K562 (cell line): ENCODE measurements at regions not wholly inside any gene's neighbourhood (a gene's known extent, or its start where the extent isn't known, plus 50 kb on each side); places are given as distances from the start of the nearest gene placed in this dataset.

Source experiments
- CTCF ChIP-seq, 3 experiments: IDR thresholded peaks in 2 of 3; conservative IDR thresholded peaks in 1 of 3; 2 replicates each; pipeline ENCODE4 v1.5.1; 2011 to 2012; ENCODE audit warnings: low read length in 3 of 3, mild to moderate bottlenecking in 3 of 3, control low read depth in 2 of 3, improper control_type of control experiment in 1 of 3, inconsistent platforms in 1 of 3, low read depth in 1 of 3, mixed read lengths in 1 of 3, moderate library complexity in 1 of 3; ENCODE audit not compliant: insufficient read depth in 2 of 3
- EP400 ChIP-seq: fragments of 450-650 bp; IDR thresholded peaks from 2 replicates; pipeline ENCODE4 v1.6.1; 2017; ENCODE audit warnings: antibody characterized with exemption, mild to moderate bottlenecking, moderate library complexity
- HNRNPK ChIP-seq: fragments of 200-400 bp; formaldehyde crosslinking; IDR thresholded peaks from one replicate; pipeline ENCODE4 v1.6.1; 2018; ENCODE audit warnings: mild to moderate bottlenecking, low read depth, low read length; ENCODE audit not compliant: poor library complexity, severe bottlenecking
- HOMEZ ChIP-seq: fragments of 250-450 bp; sonication (Bioruptor Pico); IDR thresholded peaks from 2 replicates; pipeline ENCODE4 v1.4.0; 2020; ENCODE audit warnings: mild to moderate bottlenecking, moderate library complexity
- KAT7 ChIP-seq: sonication (generic); formaldehyde crosslinking; IDR thresholded peaks from 2 replicates; pipeline ENCODE4 v1.8.0; 2022; ENCODE audit warnings: missing genetic modification reagents, mild to moderate bottlenecking, borderline replicate concordance
- MYC ChIP-seq, 2 experiments: fragments of 250-450 bp in 1 of 2; sonication (Bioruptor Pico) in 1 of 2; IDR thresholded peaks; 2 replicates each; pipeline versions ENCODE4 v1.5.1 to v1.6.1; 2012 to 2021; ENCODE audit warnings: low read depth in 2 of 2, borderline replicate concordance in 1 of 2, improper control_type of control experiment in 1 of 2, low read length in 1 of 2, mild to moderate bottlenecking in 1 of 2, moderate library complexity in 1 of 2
- NFYB ChIP-seq: IDR thresholded peaks from 2 replicates; pipeline ENCODE4 v1.6.1; 2011; ENCODE audit warnings: mild to moderate bottlenecking, moderate library complexity; ENCODE audit not compliant: insufficient read length; ENCODE audit errors: extremely low read depth
- RAD51 ChIP-seq: fragments of 450-650 bp; IDR thresholded peaks from 2 replicates; pipeline ENCODE4 v1.7.1; 2016; ENCODE audit warnings: low read depth, mild to moderate bottlenecking, borderline replicate concordance
- RBM22 ChIP-seq: fragments of 200-400 bp; formaldehyde crosslinking; IDR thresholded peaks from 2 replicates; pipeline ENCODE4 v1.6.1; 2018; ENCODE audit warnings: low read length, low read depth; ENCODE audit not compliant: poor library complexity, severe bottlenecking
- STAT5B ChIP-seq: fragments of 250-450 bp; sonication (Bioruptor Pico); IDR thresholded peaks from 2 replicates; pipeline ENCODE4 v1.8.0; 2021; ENCODE audit warnings: mild to moderate bottlenecking, inconsistent platforms
- TSHZ1 ChIP-seq: fragments of 250-450 bp; sonication (Bioruptor Pico); IDR thresholded peaks from 2 replicates; pipeline ENCODE4 v1.4.0; 2020; ENCODE audit warnings: mild to moderate bottlenecking, moderate library complexity

- TF ChIP-seq RAD51 (no peak), MYC (IDR thresholded peaks at IDR 0.05; ENCODE audit: low read depth, low read length) (no peak), MYC (CRISPR knock-in tag; IDR thresholded peaks at IDR 0.05; ENCODE audit: borderline replicate concordance, low read depth) (no peak), HNRNPK (no peak), STAT5B (CRISPR knock-in tag) (no peak), CTCF (IDR thresholded peaks at IDR 0.05 in 2 of 3, conservative IDR thresholded peaks at IDR 0.05 in 1 of 3; ENCODE audit: insufficient read depth in 2 of 3, low read depth in 1 of 3, low read length in 3 of 3) (no peak), NFYB (no peak), RBM22 (no peak), TSHZ1 (CRISPR knock-in tag) (no peak), KAT7 (CRISPR knock-in tag) (no peak), HOMEZ (CRISPR knock-in tag) (no peak), EP400 (no peak)
These were observed 114.5 kb upstream of the SLIT2 start for GRCh38 chr4:20137176-20137575.
